ENCODE measurements at regions not wholly inside any gene's neighbourhood (a gene's known extent, or its start where the extent isn't known, plus 50 kb on each side); places are given as distances from the start of the nearest gene placed in this dataset.

DNA sequence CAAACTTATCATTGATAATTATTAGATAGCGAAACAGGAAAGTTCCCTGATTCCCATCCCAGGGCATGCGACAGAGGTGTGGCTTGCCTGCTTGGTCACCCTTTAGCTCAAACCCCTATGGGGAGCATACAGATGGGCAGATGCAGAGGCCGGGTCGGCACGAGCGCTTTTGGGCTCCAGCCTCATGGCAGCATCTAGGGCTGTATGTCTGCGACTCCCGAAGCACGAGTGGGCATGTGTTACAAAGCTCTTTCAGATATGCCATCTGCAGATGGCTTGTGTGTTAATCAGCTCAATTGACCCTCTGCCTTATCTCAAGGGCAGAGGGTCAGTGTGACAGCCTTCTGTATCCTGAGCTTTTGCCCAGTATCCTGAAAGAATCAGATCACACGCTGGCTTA is 2069.3 kb upstream of the RAG2 start:
- TF ChIP-seq ZNF274 (IDR thresholded peaks at IDR 0.05; ENCODE audit: low read depth, low read length) (no peak), CTCF (IDR thresholded peaks at IDR 0.05 in 2 of 3, conservative IDR thresholded peaks at IDR 0.05 in 1 of 3; ENCODE audit: borderline replicate concordance in 1 of 3, insufficient read depth in 1 of 3, low read depth in 2 of 3, low read length in 2 of 3) (no peak), RAD21 (IDR thresholded peaks at IDR 0.05; ENCODE audit: low read depth) (no peak), SIN3A (IDR thresholded peaks at IDR 0.05; ENCODE audit: low read depth) (no peak), EZH2 (IDR thresholded peaks at IDR 0.05) (no peak), REST (IDR thresholded peaks at IDR 0.05; ENCODE audit: low read depth) (no peak)
